Globus pallidus (tissue), 1 donor: ENCODE measurements at regions not wholly inside any gene's neighbourhood (a gene's known extent, or its start where the extent isn't known, plus 50 kb on each side); places are given as distances from the start of the nearest gene placed in this dataset.
A peak's percentile ranks its signal among the peaks of the same experiment; 100 is the strongest.
"Not testable (repeated sequence)": the region's sequence is repeated elsewhere in the genome, so short reads cannot be mapped to it uniquely, and the experiment has no call there.

ENCODE experiments used
- DNase-seq: peaks from one replicate; pipeline ENCODE4 v3.0.0-alpha.2; 2015; ENCODE audit warnings: low spot score

GRCh38 chr11:34001557-34002064 lies 49.9 kb upstream of the CAPRIN1 start:
- no peak for DNase-seq

- DNase-seq, result peak; percentile 24
These were observed 52.1 kb upstream of the CAPRIN1 start for GRCh38 chr11:33999393-33999792.

GRCh38 chr11:33997584-33998251 lies 53.8 kb upstream of the CAPRIN1 start:
- DNase-seq, result peak; percentile 67

GRCh38 chr11:33996498-33997454 lies 54.8 kb upstream of the CAPRIN1 start:
- DNase-seq, result peak; percentile 75

- DNase-seq, result no peak
These were observed 56.6 kb upstream of the CAPRIN1 start for GRCh38 chr11:33994937-33995336.

- not testable (repeated sequence) for DNase-seq
These were observed 60.4 kb upstream of the CAPRIN1 start for GRCh38 chr11:33991136-33991535.

- DNase-seq, result not testable (repeated sequence)
These were observed 61.4 kb upstream of the CAPRIN1 start for GRCh38 chr11:33990131-33990530.

- DNase-seq, result no peak
These were observed 62.1 kb upstream of the CAPRIN1 start for GRCh38 chr11:33989461-33989860.

- no peak for DNase-seq
These were observed 62.8 kb upstream of the CAPRIN1 start for GRCh38 chr11:33988586-33989370.

GRCh38 chr11:33987975-33988580 lies 63.5 kb upstream of the CAPRIN1 start:
- DNase-seq, result peak; percentile 68

- no peak for DNase-seq
These were observed 64.0 kb upstream of the CAPRIN1 start for GRCh38 chr11:33987545-33987944.

GRCh38 chr11:33986597-33987501 lies 64.7 kb upstream of the CAPRIN1 start:
- not testable (repeated sequence) for DNase-seq

GRCh38 chr11:33984682-33985389 lies 66.7 kb upstream of the CAPRIN1 start:
- no peak for DNase-seq

GRCh38 chr11:33982661-33983060 lies 68.9 kb upstream of the CAPRIN1 start:
- no peak for DNase-seq

GRCh38 chr11:33980897-33981296 lies 70.6 kb upstream of the CAPRIN1 start:
- DNase-seq, result no peak

GRCh38 chr11:33978376-33978775 lies 73.2 kb upstream of the CAPRIN1 start:
- DNase-seq, result no peak

- no peak for DNase-seq
These were observed 73.9 kb upstream of the CAPRIN1 start for GRCh38 chr11:33977676-33978075.

GRCh38 chr11:33976495-33977199 lies 74.9 kb upstream of the CAPRIN1 start:
- DNase-seq, result no peak

GRCh38 chr11:33974804-33975203 lies 76.7 kb upstream of the CAPRIN1 start:
- DNase-seq, result no peak
